HG02885 (cell line): ENCODE measurements at regions not wholly inside any gene's neighbourhood (a gene's known extent, or its start where the extent isn't known, plus 50 kb on each side); places are given as distances from the start of the nearest gene placed in this dataset.

Source experiments
- ATAC-seq: cut with Tn5 transposase; IDR thresholded peaks from one replicate; pipeline ENCODE4 v1.9.1; 2021; ENCODE audit warnings: mild to moderate bottlenecking; ENCODE audit not compliant: unreplicated experiment, poor library complexity

- no peak for ATAC-seq
Measured at GRCh38 chr18:76134628-76135027, 360.4 kb downstream of the ZNF516 start.

GRCh38 chr18:76133873-76134272 is 361.2 kb downstream of the ZNF516 start:
- no peak for ATAC-seq

GRCh38 chr18:76131738-76132137 is 363.3 kb downstream of the ZNF516 start:
- no peak for ATAC-seq

- no peak for ATAC-seq
Measured at GRCh38 chr18:76130845-76131244, 364.2 kb downstream of the ZNF516 start.

GRCh38 chr18:76126327-76126726 is 368.7 kb downstream of the ZNF516 start:
- no peak for ATAC-seq

- ATAC-seq = no peak
Measured at GRCh38 chr18:76121011-76121410, 374.0 kb downstream of the ZNF516 start.

GRCh38 chr18:76115580-76115979 is 379.5 kb downstream of the ZNF516 start:
- no peak for ATAC-seq

GRCh38 chr18:76113101-76113500 is 381.9 kb downstream of the ZNF516 start:
- ATAC-seq = no peak

GRCh38 chr18:76102626-76103025 is 392.4 kb downstream of the ZNF516 start:
- no peak for ATAC-seq

- ATAC-seq = no peak
Measured at GRCh38 chr18:76102156-76102555, 392.9 kb downstream of the ZNF516 start.

GRCh38 chr18:76099931-76100457 is 395.0 kb downstream of the ZNF516 start:
- no peak for ATAC-seq

GRCh38 chr18:76098674-76099411 is 396.2 kb downstream of the ZNF516 start:
- ATAC-seq = no peak

- no peak for ATAC-seq
Measured at GRCh38 chr18:76081536-76081935, 413.5 kb downstream of the ZNF516 start.

GRCh38 chr18:76080430-76080829 is 414.6 kb downstream of the ZNF516 start:
- no peak for ATAC-seq

- ATAC-seq = no peak
Measured at GRCh38 chr18:76075777-76076176, 419.3 kb downstream of the ZNF516 start.

- no peak for ATAC-seq
Measured at GRCh38 chr18:76064998-76065397, 430.0 kb downstream of the ZNF516 start.

- ATAC-seq = no peak
Measured at GRCh38 chr18:76058146-76058545, 436.9 kb downstream of the ZNF516 start.

GRCh38 chr18:76057386-76057785 is 437.7 kb downstream of the ZNF516 start:
- no peak for ATAC-seq

- no peak for ATAC-seq
Measured at GRCh38 chr18:76056471-76057110, 438.5 kb downstream of the ZNF516 start.

GRCh38 chr18:76055578-76055977 is 439.5 kb downstream of the ZNF516 start:
- no peak for ATAC-seq

GRCh38 chr18:76055025-76055424 is 440.0 kb downstream of the ZNF516 start:
- no peak for ATAC-seq

- no peak for ATAC-seq
Measured at GRCh38 chr18:76054156-76054555, 440.9 kb downstream of the ZNF516 start.
